Left lung (tissue), 4 donors: ENCODE measurements at regions not wholly inside any gene's neighbourhood (a gene's known extent, or its start where the extent isn't known, plus 50 kb on each side); places are given as distances from the start of the nearest gene placed in this dataset.

ENCODE experiments used
- ATAC-seq: fragments of 200-7000 bp; cut with Tn5 transposase; one replicate; pipeline ENCODE4 v1.9.1; 2020; ENCODE audit warnings: moderate library complexity
- DNase-seq, 4 donors: peaks; one replicate each; pipeline ENCODE4 v3.0.0-alpha.2; 2013 to 2020
- H3K27ac ChIP-seq, 2 donors: fragments of 200-600 bp; sonication (generic) in 1 of 2; one replicate each; pipeline versions ENCODE4 v1.5.0 to v1.8.0; 2020 to 2021
- H3K27me3 ChIP-seq, 2 donors: fragments of 200-600 bp; sonication (generic) in 1 of 2; one replicate each; pipeline versions ENCODE4 v1.5.0 to v1.8.0; 2020 to 2021
- H3K36me3 ChIP-seq, 2 donors: fragments of 200-600 bp; sonication (generic) in 1 of 2; one replicate each; pipeline versions ENCODE4 v1.5.0 to v1.8.0; 2020 to 2021
- H3K4me1 ChIP-seq, 2 donors: fragments of 200-600 bp; one replicate each; pipeline ENCODE4 v1.8.0; 2021
- H3K4me3 ChIP-seq, 2 donors: fragments of 200-600 bp; sonication (generic) in 1 of 2; one replicate each; pipeline versions ENCODE4 v1.5.0 to v1.8.0; 2020 to 2021; ENCODE audit warnings: mild to moderate bottlenecking in 1 of 2
- H3K9me3 ChIP-seq, 2 donors: fragments of 200-600 bp; sonication (generic) in 1 of 2; one replicate each; pipeline versions ENCODE4 v1.5.0 to v1.8.0; 2020 to 2021
- intact Hi-C, 2 donors: fragments of 100-400 bp; cut with DNase I; formaldehyde crosslinking; loops; one replicate each; pipeline versions ENCODE4 v1.11.2 to v1.14.2; 2022
- TF ChIP-seq, protein P1 (sequence below), 2 donors: fragments of 200-600 bp; sonication (generic) in 1 of 2; IDR thresholded peaks; one replicate each; pipeline versions ENCODE4 v1.5.0 to v1.8.0; 2021; ENCODE audit warnings: antibody characterized with exemption in 2 of 2
- donor health status: DM: no; HTN: yes; CAD: no.
- donor health status: DM: no; HTN: no; CAD: no.

DNA sequence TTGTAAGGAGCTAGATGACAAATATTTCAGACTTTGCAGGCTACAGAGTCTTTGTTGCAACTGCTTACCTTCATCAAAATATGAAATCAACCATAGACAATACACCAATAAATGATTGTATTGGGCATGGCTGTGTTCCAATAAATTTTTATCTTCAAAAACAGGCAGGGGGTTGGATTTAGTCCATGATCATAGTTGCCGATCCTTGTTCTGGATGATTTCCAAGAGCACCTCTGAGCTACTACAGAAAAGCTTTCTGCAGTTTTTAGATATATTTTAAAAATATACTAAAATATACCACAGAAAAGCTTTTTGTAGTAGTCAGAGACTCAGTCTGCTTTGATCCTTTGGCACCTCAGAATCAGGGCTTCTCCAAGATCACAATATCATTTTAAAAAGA lies 145.0 kb downstream of the HTR1B start:
- Histone ChIP-seq H3K27ac (no peak overlapping the region), H3K4me3 (no peak overlapping the region), H3K4me1 (no peaks in the 10 kb centered on the region), H3K9me3 (peaks cover 0 to 4% of the 10 kb centered on the region in 2 donors), H3K36me3 (no peaks in the 10 kb centered on the region), H3K27me3 (no peaks in the 10 kb centered on the region)
- intact Hi-C loops = no loop called here
- DNase-seq (no peak), ATAC-seq (no peak)
- TF ChIP-seq, protein P1, sequence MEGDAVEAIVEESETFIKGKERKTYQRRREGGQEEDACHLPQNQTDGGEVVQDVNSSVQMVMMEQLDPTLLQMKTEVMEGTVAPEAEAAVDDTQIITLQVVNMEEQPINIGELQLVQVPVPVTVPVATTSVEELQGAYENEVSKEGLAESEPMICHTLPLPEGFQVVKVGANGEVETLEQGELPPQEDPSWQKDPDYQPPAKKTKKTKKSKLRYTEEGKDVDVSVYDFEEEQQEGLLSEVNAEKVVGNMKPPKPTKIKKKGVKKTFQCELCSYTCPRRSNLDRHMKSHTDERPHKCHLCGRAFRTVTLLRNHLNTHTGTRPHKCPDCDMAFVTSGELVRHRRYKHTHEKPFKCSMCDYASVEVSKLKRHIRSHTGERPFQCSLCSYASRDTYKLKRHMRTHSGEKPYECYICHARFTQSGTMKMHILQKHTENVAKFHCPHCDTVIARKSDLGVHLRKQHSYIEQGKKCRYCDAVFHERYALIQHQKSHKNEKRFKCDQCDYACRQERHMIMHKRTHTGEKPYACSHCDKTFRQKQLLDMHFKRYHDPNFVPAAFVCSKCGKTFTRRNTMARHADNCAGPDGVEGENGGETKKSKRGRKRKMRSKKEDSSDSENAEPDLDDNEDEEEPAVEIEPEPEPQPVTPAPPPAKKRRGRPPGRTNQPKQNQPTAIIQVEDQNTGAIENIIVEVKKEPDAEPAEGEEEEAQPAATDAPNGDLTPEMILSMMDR (IDR thresholded peaks at IDR 0.05) = no peak

DNA sequence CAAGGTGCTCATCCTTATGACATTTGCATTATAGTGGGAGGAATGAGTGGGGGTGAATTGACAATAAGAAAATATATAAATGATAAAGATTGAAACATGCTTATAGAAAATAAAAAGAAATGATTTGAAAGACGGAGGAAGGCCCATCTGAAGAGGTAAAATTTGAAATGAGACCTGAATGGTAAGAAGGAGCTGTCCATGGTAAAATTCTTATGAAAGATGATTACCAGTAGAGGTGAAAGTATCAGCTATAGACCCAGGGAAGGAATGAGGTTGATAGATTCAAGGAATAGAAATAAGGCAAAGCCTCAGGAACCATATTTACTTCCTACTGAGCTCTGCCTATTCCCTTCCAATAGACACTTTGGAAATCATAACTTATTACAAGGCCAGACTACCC lies 149.7 kb downstream of the HTR1B start:
- TF ChIP-seq, protein P1 (IDR thresholded peaks at IDR 0.05) = no peak
- Histone ChIP-seq H3K4me3 (no peak overlapping the region), H3K36me3 (no peaks in the 10 kb centered on the region), H3K4me1 (no peaks in the 10 kb centered on the region), H3K27me3 (no peaks in the 10 kb centered on the region), H3K9me3 (peaks cover 0 to 4% of the 10 kb centered on the region in 2 donors), H3K27ac (no peak overlapping the region)
- intact Hi-C loops = no loop called here
- DNase-seq (no peak), ATAC-seq (no peak)

DNA sequence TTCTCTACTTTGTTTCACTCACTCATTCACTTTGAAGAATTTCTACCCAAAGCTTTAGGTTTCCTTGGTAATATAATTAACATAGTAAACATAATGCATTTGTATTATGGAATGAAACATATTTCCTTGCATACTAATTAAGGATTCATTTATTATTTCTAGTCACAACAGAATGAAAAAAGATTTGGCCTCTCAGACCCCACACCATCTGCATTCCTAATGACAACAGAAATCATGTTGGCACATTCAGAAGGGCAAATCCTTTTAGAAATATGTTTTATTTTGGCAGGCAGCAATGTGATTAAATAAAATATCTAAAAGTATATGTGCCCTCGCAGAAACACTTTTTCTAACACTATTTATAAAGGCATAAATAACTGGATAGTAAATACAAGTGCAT lies 163.4 kb downstream of the HTR1B start:
- Histone ChIP-seq H3K4me1 (no peaks in the 10 kb centered on the region), H3K36me3 (no peaks in the 10 kb centered on the region), H3K4me3 (no peak overlapping the region), H3K27ac (no peak overlapping the region), H3K9me3 (peaks cover 0 to 5% of the 10 kb centered on the region in 2 donors), H3K27me3 (no peaks in the 10 kb centered on the region)
- TF ChIP-seq, protein P1 (IDR thresholded peaks at IDR 0.05) = no peak
- ATAC-seq (no peak), DNase-seq (no peak)
- intact Hi-C loops = no loop called here

DNA sequence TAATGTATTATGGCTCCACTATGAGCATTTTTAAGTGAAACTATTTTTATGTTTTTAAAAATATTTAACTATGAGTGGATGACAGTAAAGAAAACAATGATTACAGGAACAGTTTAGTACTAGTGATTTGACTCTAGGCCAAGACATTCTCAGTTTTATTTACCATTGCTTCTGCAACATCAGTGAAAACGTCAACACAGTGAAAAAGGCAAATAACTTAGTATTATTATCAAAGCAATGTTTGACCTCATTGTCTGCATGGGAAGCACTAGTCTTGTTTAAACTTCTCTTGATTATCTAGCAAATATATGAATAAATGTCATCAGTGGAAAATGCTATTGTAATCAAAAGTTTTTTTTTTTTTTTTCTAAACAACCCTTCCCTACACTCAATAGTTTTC lies 165.0 kb downstream of the HTR1B start:
- H3K4me3 ChIP-seq = no peak overlapping the region
- no peak for ATAC-seq

DNA sequence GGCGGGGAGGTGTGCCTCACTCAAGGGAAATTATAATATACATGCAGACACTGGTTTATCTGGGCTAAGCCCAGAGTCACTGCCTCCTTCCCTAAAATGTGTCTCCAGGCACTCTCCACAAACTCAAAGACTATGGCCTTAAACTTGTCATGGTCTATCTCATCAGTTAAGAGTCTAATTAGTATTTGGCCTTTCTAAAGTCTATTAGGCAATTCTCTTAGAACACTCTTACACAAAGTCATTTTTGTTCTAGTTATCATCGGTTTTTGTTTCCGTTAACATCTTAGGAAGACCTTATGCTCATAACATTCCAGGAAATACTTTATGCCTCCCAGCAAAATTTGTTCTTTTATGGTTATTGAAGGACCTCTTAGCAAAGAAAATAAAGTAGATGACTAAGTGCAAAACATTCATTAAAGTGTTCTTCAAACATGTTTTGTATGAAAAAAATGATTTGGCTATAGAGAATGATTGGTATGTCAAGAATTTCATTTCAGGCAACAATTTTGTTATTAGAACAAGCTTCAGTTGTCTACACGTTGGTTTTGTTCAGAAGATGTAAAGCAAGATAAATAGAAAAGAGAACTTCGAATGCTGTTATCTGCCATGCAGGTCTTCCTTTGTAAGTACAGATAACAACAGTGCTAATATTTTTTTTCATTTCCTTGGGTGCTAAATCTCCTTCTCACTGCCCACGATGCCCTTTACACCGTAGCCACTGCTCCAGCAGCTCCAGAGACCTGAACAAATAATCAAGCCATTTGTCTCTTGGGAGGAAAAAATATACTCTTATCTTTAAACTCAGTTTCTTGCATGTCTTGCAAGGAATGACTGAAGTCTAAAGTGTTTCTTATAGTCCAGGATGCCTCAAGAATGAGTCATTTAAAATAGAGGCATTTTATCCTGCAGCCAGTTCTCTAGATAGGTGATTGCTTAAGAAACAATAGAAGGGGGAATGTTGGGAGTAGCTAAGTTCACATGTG lies 170.4 kb downstream of the HTR1B start:
- peak; percentile 84 for ATAC-seq
- DNase-seq = no peak
- H3K4me3 ChIP-seq = no peak overlapping the region
- H3K9me3 ChIP-seq = peaks cover 0 to 5% of the 10 kb centered on the region in 2 donors
- no peaks in the 10 kb centered on the region for H3K36me3 ChIP-seq
- no peaks in the 10 kb centered on the region for H3K4me1 ChIP-seq
- H3K27ac ChIP-seq = peak overlapping the region; percentile 23 to 30
- intact Hi-C loops = no loop called here
- TF ChIP-seq, protein P1 (IDR thresholded peaks at IDR 0.05) = no peak
- no peaks in the 10 kb centered on the region for H3K27me3 ChIP-seq

More for the DNA sequence above, 165.0 kb downstream of the HTR1B start:
- Histone ChIP-seq H3K4me1 (no peaks in the 10 kb centered on the region), H3K9me3 (peaks cover 0 to 5% of the 10 kb centered on the region in 2 donors), H3K27me3 (no peaks in the 10 kb centered on the region), H3K36me3 (no peaks in the 10 kb centered on the region), H3K27ac (no peak overlapping the region)
- DNase-seq = no peak
- TF ChIP-seq, protein P1 (IDR thresholded peaks at IDR 0.05) = no peak
- intact Hi-C loops = no loop called here
